Uterus (tissue), 3 donors: ENCODE measurements at regions not wholly inside any gene's neighbourhood (a gene's known extent, or its start where the extent isn't known, plus 50 kb on each side); places are given as distances from the start of the nearest gene placed in this dataset.

Experiments
- DNase-seq, 2 donors: peaks; one replicate each; pipeline ENCODE4 v3.0.0-alpha.2; 2019 to 2020
- H3K27ac ChIP-seq, 2 donors: fragments of 200-600 bp; sonication (generic); 1 replicate in 1 of 2; 2 replicates in 1 of 2; pipeline ENCODE4 v1.5.1; 2016 to 2018
- H3K27me3 ChIP-seq, 2 donors: fragments of 200-600 bp; sonication (generic); one replicate each; pipeline ENCODE4 v1.5.1; 2018 to 2019; ENCODE audit warnings: control low read depth in 1 of 2
- H3K36me3 ChIP-seq, 2 donors: fragments of 200-600 bp; sonication (generic); one replicate each; pipeline ENCODE4 v1.5.1; 2019; ENCODE audit warnings: control low read depth in 1 of 2
- H3K4me1 ChIP-seq, 2 donors: fragments of 200-600 bp; sonication (generic); one replicate each; pipeline ENCODE4 v1.5.1; 2018 to 2019; ENCODE audit warnings: control low read depth in 1 of 2
- H3K4me3 ChIP-seq, 2 donors: fragments of 200-600 bp; sonication (generic); 1 replicate in 1 of 2; 2 replicates in 1 of 2; pipeline ENCODE4 v1.5.1; 2018 to 2019; ENCODE audit warnings: mild to moderate bottlenecking in 1 of 2
- H3K9me3 ChIP-seq, 2 donors: fragments of 200-600 bp; sonication (generic); one replicate each; pipeline ENCODE4 v1.5.1; 2019; ENCODE audit warnings: control low read depth in 1 of 2
- CTCF ChIP-seq, 4 experiments: fragments of 200-600 bp in 2 of 4; fragments of 450-650 bp in 2 of 4; sonication (generic) in 2 of 4; IDR thresholded peaks; one replicate each; pipeline ENCODE4 v1.5.1; 2016 to 2019; ENCODE audit warnings: antibody characterized with exemption in 4 of 4, mild to moderate bottlenecking in 2 of 4, moderate library complexity in 1 of 4
- POLR2A ChIP-seq, 2 donors: fragments of 450-650 bp; IDR thresholded peaks; one replicate each; pipeline ENCODE4 v1.6.1; 2016; ENCODE audit warnings: antibody characterized with exemption in 2 of 2, mild to moderate bottlenecking in 1 of 2, moderate library complexity in 1 of 2
- intact Hi-C: fragments of 100-400 bp; cut with DNase I; formaldehyde crosslinking; loops from one replicate; pipeline ENCODE4 v1.15.1; 2023; ENCODE audit warnings: low total_unique reads
- donor health status: DM: yes; HTN: yes; CAD: no.

- Histone ChIP-seq H3K9me3 (no peaks in the 10 kb centered on the region), H3K4me1 (peaks cover 5 to 6% of the 10 kb centered on the region in 2 donors), H3K27ac (peak overlapping the region; percentile 82 to 84), H3K36me3 (no peaks in the 10 kb centered on the region), H3K4me3 (no peak overlapping the region), H3K27me3 (no peaks in the 10 kb centered on the region)
- no peak for TF ChIP-seq CTCF (IDR thresholded peaks at IDR 0.05)
- no peak for TF ChIP-seq POLR2A (IDR thresholded peaks at IDR 0.05)
- no peak for DNase-seq
- intact Hi-C loops: no loop called here
Measured at GRCh38 chr10:29882766-29883165, 176.6 kb downstream of the JCAD start.

GRCh38 chr10:29881811-29882210, 177.6 kb downstream of the JCAD start:
- no peak for TF ChIP-seq POLR2A (IDR thresholded peaks at IDR 0.05)
- no peak for TF ChIP-seq CTCF (IDR thresholded peaks at IDR 0.05)
- H3K4me3 ChIP-seq: no peak overlapping the region
- H3K27ac ChIP-seq: peak overlapping the region; percentile 82 to 84
- H3K27me3 ChIP-seq: no peaks in the 10 kb centered on the region
- H3K36me3 ChIP-seq: no peaks in the 10 kb centered on the region
- peak; percentile 57 to 63 for DNase-seq
- H3K4me1 ChIP-seq: peaks cover 5 to 6% of the 10 kb centered on the region in 2 donors
- H3K9me3 ChIP-seq: no peaks in the 10 kb centered on the region
- intact Hi-C loops: no loop called here

GRCh38 chr10:29881336-29881771, 178.0 kb downstream of the JCAD start:
- Histone ChIP-seq H3K36me3 (no peaks in the 10 kb centered on the region), H3K4me1 (peaks cover 5 to 6% of the 10 kb centered on the region in 2 donors), H3K4me3 (no peak overlapping the region), H3K27me3 (no peaks in the 10 kb centered on the region), H3K27ac (peak overlapping the region; percentile 82 to 84), H3K9me3 (no peaks in the 10 kb centered on the region)
- intact Hi-C loops: no loop called here
- TF ChIP-seq CTCF (IDR thresholded peaks at IDR 0.05) (no peak), POLR2A (IDR thresholded peaks at IDR 0.05) (no peak)
- DNase-seq: peak; percentile 88 to 93

GRCh38 chr10:29880856-29881255, 178.5 kb downstream of the JCAD start:
- no peak for TF ChIP-seq POLR2A (IDR thresholded peaks at IDR 0.05)
- TF ChIP-seq CTCF (IDR thresholded peaks at IDR 0.05): no peak
- H3K4me1 ChIP-seq: peaks cover 5 to 6% of the 10 kb centered on the region in 2 donors
- H3K9me3 ChIP-seq: no peaks in the 10 kb centered on the region
- H3K36me3 ChIP-seq: no peaks in the 10 kb centered on the region
- intact Hi-C loops: no loop called here
- H3K27ac ChIP-seq: peak overlapping the region; percentile 82 to 84
- DNase-seq: peak; percentile 35 to 42
- no peak overlapping the region for H3K4me3 ChIP-seq
- no peaks in the 10 kb centered on the region for H3K27me3 ChIP-seq

- DNase-seq: no peak
- H3K27me3 ChIP-seq: no peaks in the 10 kb centered on the region
- intact Hi-C loops: no loop called here
- no peak overlapping the region for H3K27ac ChIP-seq
- no peaks in the 10 kb centered on the region for H3K36me3 ChIP-seq
- peaks cover 5 to 6% of the 10 kb centered on the region in 2 donors for H3K4me1 ChIP-seq
- no peaks in the 10 kb centered on the region for H3K9me3 ChIP-seq
- no peak overlapping the region for H3K4me3 ChIP-seq
- TF ChIP-seq CTCF (IDR thresholded peaks at IDR 0.05) (no peak), POLR2A (IDR thresholded peaks at IDR 0.05) (no peak)
Measured at GRCh38 chr10:29879862-29880261, 179.5 kb downstream of the JCAD start.
